Endothelial cell (in vitro differentiated cells): ENCODE measurements at regions not wholly inside any gene's neighbourhood (a gene's known extent, or its start where the extent isn't known, plus 50 kb on each side); places are given as distances from the start of the nearest gene placed in this dataset.

Experiments
- DNase-seq: peaks from one replicate; pipeline ENCODE4 v3.0.0; 2021; ENCODE audit warnings: low spot score
- H3K27ac Mint-ChIP-seq: one replicate; pipeline ENCODE4 v1.8.0; 2021; ENCODE audit warnings: mixed read lengths, inconsistent platforms; ENCODE audit not compliant: unreplicated experiment
- H3K27me3 Mint-ChIP-seq: one replicate; pipeline ENCODE4 v1.8.0; 2021; ENCODE audit warnings: mild to moderate bottlenecking, moderate library complexity, mixed read lengths, inconsistent platforms; ENCODE audit not compliant: unreplicated experiment
- H3K36me3 Mint-ChIP-seq: one replicate; pipeline ENCODE4 v1.8.0; 2021; ENCODE audit warnings: mild to moderate bottlenecking, low read depth, mixed read lengths, inconsistent platforms; ENCODE audit not compliant: unreplicated experiment
- H3K4me1 Mint-ChIP-seq: one replicate; pipeline ENCODE4 v1.8.0; 2021; ENCODE audit warnings: mild to moderate bottlenecking, mixed read lengths, inconsistent platforms; ENCODE audit not compliant: unreplicated experiment
- H3K4me3 Mint-ChIP-seq: one replicate; pipeline ENCODE4 v1.8.0; 2021; ENCODE audit warnings: mild to moderate bottlenecking, mixed read lengths, inconsistent platforms; ENCODE audit not compliant: unreplicated experiment
- H3K9me3 Mint-ChIP-seq: one replicate; pipeline ENCODE4 v1.8.0; 2021; ENCODE audit warnings: mixed read lengths, inconsistent platforms; ENCODE audit not compliant: unreplicated experiment
- TF ChIP-seq, protein P1 (sequence below): fragments of 200-600 bp; sonication (generic); IDR thresholded peaks from one replicate; pipeline ENCODE4 v1.5.0; 2021; ENCODE audit warnings: antibody characterized with exemption; ENCODE audit not compliant: unreplicated experiment

DNA sequence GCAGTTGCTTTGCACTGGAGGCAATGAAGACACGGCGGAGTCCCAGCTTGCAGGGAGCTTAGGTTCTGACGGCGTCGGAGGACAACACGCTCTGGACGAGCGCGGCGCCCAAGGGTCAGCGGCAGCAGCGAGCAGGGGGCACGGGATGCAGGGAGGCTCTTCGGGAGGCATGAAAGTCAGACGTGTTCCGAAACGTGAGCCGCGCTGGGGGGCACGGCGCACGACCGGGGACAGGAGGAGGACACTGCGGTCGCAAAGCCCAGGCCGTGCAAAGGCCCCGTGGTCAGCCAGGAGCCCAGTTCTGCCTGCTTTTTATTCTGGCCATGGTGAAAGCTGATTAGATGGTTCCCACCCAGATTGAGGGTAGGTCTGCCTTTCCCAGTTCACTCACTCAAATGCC, 294.6 kb downstream of the SNAPC1 start:
- Mint-ChIP-seq H3K4me3 (no peak overlapping the region), H3K36me3 (no peaks in the 10 kb centered on the region), H3K4me1 (no peaks in the 10 kb centered on the region), H3K9me3 (peaks cover under 1% of the 10 kb centered on the region), H3K27ac (no peak overlapping the region), H3K27me3 (no peaks in the 10 kb centered on the region)
- TF ChIP-seq, protein P1, sequence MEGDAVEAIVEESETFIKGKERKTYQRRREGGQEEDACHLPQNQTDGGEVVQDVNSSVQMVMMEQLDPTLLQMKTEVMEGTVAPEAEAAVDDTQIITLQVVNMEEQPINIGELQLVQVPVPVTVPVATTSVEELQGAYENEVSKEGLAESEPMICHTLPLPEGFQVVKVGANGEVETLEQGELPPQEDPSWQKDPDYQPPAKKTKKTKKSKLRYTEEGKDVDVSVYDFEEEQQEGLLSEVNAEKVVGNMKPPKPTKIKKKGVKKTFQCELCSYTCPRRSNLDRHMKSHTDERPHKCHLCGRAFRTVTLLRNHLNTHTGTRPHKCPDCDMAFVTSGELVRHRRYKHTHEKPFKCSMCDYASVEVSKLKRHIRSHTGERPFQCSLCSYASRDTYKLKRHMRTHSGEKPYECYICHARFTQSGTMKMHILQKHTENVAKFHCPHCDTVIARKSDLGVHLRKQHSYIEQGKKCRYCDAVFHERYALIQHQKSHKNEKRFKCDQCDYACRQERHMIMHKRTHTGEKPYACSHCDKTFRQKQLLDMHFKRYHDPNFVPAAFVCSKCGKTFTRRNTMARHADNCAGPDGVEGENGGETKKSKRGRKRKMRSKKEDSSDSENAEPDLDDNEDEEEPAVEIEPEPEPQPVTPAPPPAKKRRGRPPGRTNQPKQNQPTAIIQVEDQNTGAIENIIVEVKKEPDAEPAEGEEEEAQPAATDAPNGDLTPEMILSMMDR: no peak
- DNase-seq: no peak

DNA sequence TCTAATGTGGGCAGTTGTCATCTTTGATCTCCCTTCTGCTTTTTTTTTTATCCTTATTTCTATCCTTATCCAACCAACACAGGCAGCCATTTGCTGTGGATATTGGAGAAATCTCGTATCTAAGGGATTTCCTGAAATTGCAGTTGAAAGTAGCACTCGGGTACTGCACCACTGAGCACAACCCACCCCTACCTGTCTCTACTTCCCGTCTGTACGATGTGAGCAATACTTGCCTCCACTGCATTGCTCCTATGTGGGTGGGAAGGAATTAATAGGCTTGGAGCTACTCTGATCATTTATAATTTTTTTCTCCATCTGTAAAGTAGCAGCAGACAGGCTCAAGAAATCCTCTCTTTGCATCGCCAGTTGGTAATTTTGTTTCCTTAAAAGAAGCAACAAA, 300.4 kb downstream of the SNAPC1 start:
- H3K4me1 Mint-ChIP-seq: no peaks in the 10 kb centered on the region
- TF ChIP-seq, protein P1: no peak
- no peak overlapping the region for H3K4me3 Mint-ChIP-seq
- H3K9me3 Mint-ChIP-seq: no peaks in the 10 kb centered on the region
- H3K27ac Mint-ChIP-seq: no peak overlapping the region
- DNase-seq: no peak
- peaks cover 3% of the 10 kb centered on the region for H3K27me3 Mint-ChIP-seq
- H3K36me3 Mint-ChIP-seq: no peaks in the 10 kb centered on the region

DNA sequence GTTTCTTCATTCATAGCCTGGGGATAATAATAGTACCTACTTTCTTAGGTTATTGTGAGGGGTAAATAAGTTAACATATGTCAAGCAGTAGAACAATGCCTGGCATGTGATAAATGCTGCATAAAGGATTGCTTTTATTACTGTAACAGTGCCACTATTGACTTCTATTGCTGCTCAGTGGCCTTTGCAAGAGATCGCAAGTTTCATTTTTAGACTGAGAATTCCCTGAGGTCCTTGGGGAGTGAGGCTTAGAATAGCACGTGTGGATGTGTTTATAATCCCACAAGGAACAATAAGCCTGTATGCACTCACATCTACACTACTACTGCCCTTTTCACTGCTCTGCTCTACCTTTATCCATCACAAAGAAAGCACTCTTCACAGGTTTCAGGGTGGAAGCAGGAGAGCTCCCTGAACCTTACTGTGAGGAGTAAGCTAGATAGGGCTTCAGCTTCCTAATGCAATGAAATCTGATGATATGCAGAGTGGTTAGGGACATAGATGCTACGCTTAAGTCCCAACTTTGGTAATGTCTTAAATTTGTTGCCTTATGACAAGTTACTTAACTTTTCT, 302.6 kb downstream of the SNAPC1 start:
- no peaks in the 10 kb centered on the region for H3K36me3 Mint-ChIP-seq
- no peaks in the 10 kb centered on the region for H3K4me1 Mint-ChIP-seq
- no peak overlapping the region for H3K4me3 Mint-ChIP-seq
- no peak overlapping the region for H3K27ac Mint-ChIP-seq
- H3K27me3 Mint-ChIP-seq: peaks cover 3% of the 10 kb centered on the region
- H3K9me3 Mint-ChIP-seq: no peaks in the 10 kb centered on the region
- DNase-seq: no peak
- TF ChIP-seq, protein P1: no peak

DNA sequence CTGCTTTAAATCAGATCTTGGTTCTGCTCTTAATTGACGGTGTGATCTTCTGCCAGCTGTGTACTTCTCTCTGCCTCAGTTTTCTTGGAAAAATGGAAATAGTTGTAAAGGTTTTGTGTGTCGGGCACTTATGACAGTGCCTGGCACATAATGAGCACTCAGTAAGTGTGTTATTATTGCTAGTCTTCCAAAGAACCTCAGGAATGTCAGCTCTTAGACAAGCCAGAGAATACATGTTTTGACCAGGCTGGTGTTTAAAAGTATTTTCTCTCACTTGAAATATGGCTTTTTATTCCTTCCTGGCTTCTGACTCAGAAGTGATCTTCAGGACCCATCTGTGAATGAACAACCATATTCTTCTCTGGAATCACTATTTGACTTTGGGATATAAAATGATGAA, 304.1 kb downstream of the SNAPC1 start:
- no peak for DNase-seq
- Mint-ChIP-seq H3K9me3 (no peaks in the 10 kb centered on the region), H3K27ac (no peak overlapping the region), H3K27me3 (peaks cover 3% of the 10 kb centered on the region), H3K4me3 (no peak overlapping the region), H3K36me3 (no peaks in the 10 kb centered on the region), H3K4me1 (no peaks in the 10 kb centered on the region)
- TF ChIP-seq, protein P1: no peak

- TF ChIP-seq, protein P1: no peak
- peaks cover 3% of the 10 kb centered on the region for H3K27me3 Mint-ChIP-seq
- H3K36me3 Mint-ChIP-seq: no peaks in the 10 kb centered on the region
- H3K27ac Mint-ChIP-seq: no peak overlapping the region
- H3K4me1 Mint-ChIP-seq: no peaks in the 10 kb centered on the region
- no peak for DNase-seq
- H3K9me3 Mint-ChIP-seq: no peaks in the 10 kb centered on the region
- H3K4me3 Mint-ChIP-seq: no peak overlapping the region
Measured at GRCh38 chr14:62071039-62071438, 308.8 kb downstream of the SNAPC1 start.
